Tibial nerve (tissue), 4 donors: ENCODE measurements at regions not wholly inside any gene's neighbourhood (a gene's known extent, or its start where the extent isn't known, plus 50 kb on each side); places are given as distances from the start of the nearest gene placed in this dataset.

Experiments used
- CTCF ChIP-seq, 5 experiments: fragments of 200-600 bp in 3 of 5; fragments of 450-650 bp in 2 of 5; sonication (generic) in 3 of 5; IDR thresholded peaks; one replicate each; pipeline ENCODE4 v1.5.1; 2016 to 2019; ENCODE audit warnings: antibody characterized with exemption in 5 of 5, mild to moderate bottlenecking in 3 of 5, moderate library complexity in 2 of 5
- EP300 ChIP-seq, 2 donors: sonication (generic); formaldehyde crosslinking; IDR thresholded peaks; one replicate each; pipeline ENCODE4 v1.6.1; 2017; ENCODE audit warnings: antibody characterized with exemption in 2 of 2, mild to moderate bottlenecking in 1 of 2
- POLR2A ChIP-seq, 2 donors: fragments of 450-650 bp; IDR thresholded peaks; one replicate each; pipeline ENCODE4 v1.6.1; 2017; ENCODE audit warnings: antibody characterized with exemption in 2 of 2, mild to moderate bottlenecking in 2 of 2, moderate library complexity in 2 of 2

- no peak for TF ChIP-seq CTCF (IDR thresholded peaks at IDR 0.05)
- no peak for TF ChIP-seq POLR2A (IDR thresholded peaks at IDR 0.05)
- TF ChIP-seq EP300 (IDR thresholded peaks at IDR 0.05): no peak
Measured at GRCh38 chr12:41736436-41736835, 408.2 kb downstream of the GXYLT1 start.
